GM12873 (cell line): ENCODE measurements at regions not wholly inside any gene's neighbourhood (a gene's known extent, or its start where the extent isn't known, plus 50 kb on each side); places are given as distances from the start of the nearest gene placed in this dataset.

Source experiments
- CTCF ChIP-seq: IDR thresholded peaks from 2 replicates; pipeline ENCODE4 v1.5.1; 2012; ENCODE audit warnings: low read depth, mild to moderate bottlenecking, moderate library complexity, low read length, control low read depth; ENCODE audit not compliant: insufficient read depth; ENCODE audit errors: missing control alignments

DNA sequence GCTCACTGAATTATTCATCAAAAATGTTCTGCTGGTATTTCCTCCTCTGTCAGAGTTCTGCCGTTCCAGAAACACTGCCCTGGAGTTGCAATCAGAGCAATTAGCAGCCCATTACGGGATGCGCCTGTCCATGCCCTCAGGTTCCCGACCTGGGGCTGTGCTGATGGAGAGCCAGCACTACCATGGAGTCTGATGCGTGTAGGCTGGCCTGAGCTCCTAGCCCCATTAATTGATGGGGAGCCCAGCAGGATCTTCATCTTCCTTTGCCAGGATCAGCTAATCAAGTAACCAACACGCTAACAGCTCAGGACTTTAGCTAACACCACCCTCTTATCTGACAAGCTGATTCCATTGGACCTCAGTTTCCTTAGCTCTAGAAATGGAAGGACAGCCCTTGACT lies 164.2 kb downstream of the ABHD5 start:
- no peak for TF ChIP-seq CTCF

GRCh38 chr3:43855674-43856299 lies 165.0 kb downstream of the ABHD5 start:
- TF ChIP-seq CTCF, result peak; percentile 79

DNA sequence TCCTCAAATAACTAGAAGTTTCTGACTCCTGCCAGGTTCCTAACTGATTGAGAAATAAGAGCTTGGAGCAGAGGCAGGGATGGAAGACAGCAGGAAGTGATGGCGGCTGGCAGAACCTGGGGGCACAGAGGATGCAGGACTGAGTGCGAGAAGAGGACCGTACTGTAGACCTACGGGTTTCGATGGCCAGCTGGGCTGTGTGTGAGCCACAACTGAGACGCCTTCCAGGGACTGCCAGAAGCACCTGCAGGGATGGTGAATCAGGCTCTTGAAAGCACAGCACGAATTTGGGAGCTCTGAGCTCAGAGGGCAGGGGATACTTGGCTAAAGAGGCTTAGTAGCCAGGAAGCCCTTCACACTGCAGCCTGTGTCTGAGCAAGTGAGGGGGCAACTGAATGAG lies 165.6 kb downstream of the ABHD5 start:
- no peak for TF ChIP-seq CTCF

- no peak for TF ChIP-seq CTCF
These were observed 166.0 kb downstream of the ABHD5 start for GRCh38 chr3:43856761-43857160.

DNA sequence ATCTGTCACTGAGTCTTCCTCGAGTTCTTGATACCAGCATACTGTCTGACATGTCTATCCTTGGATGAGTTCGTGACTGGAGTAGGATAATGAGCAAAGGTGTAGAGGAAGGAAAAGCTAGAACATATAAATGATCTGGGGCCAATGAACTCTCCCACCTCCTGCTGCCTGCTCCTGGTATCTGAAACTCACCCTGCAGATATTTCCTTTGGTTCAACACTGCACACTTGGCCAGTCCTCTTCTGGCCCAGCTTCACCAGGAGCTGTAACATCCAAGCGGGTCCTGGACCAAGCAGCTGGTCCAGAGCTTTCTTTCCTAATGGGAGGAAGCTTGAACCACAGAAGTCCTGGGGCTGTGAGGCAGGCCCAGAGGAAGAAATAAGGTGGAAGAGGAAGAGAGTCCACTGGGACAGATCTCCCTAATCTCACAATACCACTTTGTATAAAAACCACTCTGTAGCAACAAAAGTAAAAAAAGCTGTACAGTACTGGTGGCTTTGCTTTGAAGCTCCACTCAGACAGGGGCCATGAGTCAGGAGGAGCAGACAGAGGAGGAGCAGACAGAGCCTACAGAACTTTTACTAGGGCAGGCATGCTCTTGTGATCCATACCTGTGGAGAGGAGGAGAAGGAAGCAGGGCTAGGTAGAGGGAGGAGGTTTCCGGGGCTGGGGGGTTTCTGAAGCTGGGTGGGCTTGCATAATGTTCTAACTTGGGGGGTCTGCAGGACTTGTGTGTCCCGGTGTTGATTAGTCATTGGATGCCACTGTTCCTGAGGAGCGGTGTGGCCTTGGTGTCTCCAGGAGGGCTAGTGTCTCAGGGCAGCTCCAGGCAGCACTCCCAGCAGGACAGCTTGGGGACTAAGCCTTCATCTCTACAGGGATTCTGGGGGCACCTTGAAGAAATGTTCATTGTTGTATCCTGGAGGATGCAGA lies 166.9 kb downstream of the ABHD5 start:
- TF ChIP-seq CTCF, result no peak

- no peak for TF ChIP-seq CTCF
These were observed 167.6 kb downstream of the ABHD5 start for GRCh38 chr3:43858294-43858701.

DNA sequence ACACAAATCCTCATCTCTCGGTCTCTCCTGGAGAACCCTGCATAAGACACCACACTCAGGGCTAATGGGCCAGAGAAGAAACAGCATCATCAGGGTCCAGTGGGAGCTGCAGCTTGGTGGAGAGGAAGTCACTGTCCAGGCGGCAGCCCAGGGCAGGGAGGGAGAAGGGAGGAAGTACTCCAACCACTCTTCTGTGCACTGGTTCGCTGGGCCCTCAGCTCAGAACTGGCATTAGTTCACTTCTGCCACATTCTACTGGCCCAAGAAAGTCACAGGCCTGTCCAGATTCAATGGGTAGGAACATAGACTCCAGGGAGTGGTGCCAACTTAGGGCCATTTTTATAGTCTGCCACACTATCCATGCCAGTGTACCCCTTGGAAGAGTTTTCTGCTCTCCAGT lies 169.0 kb downstream of the ABHD5 start:
- no peak for TF ChIP-seq CTCF
